NCI-H82 treated with DMSO at 0.1 percent for 48 hours (cell line): ENCODE measurements at regions not wholly inside any gene's neighbourhood (a gene's known extent, or its start where the extent isn't known, plus 50 kb on each side); places are given as distances from the start of the nearest gene placed in this dataset.

Experiments
- DNase-seq: peaks from one replicate; lab custom pipeline; 2025; ENCODE audit not compliant: unreplicated experiment; lab: John Stamatoyannopoulos, UW

GRCh38 chr2:45256173-45256866, 247.1 kb upstream of the SIX2 start:
- no peak for DNase-seq

- no peak for DNase-seq
Observed at GRCh38 chr2:45255563-45255962, 246.3 kb upstream of the SIX2 start.

DNA sequence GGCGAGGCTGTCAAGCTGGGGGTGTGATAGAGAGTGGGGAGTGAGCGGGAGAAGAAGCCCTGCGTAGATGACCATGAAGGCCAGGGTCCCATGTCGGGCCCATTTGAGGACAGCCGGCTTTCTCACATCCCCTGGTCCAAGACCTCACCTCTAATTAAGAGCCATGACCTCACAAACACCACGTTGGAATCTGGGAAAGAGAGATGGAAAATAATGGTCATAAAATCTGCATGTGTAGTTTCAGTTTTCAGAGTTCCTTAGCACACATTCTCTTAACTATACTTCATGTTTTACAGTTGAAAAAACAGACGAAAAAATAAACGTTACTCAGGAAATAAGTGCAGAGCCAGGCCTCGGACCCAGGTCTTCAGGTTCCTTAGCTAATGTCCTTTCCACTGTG, 244.8 kb upstream of the SIX2 start:
- DNase-seq, result no peak

- DNase-seq, result no peak
Observed at GRCh38 chr2:45253151-45253550, 243.9 kb upstream of the SIX2 start.

DNA sequence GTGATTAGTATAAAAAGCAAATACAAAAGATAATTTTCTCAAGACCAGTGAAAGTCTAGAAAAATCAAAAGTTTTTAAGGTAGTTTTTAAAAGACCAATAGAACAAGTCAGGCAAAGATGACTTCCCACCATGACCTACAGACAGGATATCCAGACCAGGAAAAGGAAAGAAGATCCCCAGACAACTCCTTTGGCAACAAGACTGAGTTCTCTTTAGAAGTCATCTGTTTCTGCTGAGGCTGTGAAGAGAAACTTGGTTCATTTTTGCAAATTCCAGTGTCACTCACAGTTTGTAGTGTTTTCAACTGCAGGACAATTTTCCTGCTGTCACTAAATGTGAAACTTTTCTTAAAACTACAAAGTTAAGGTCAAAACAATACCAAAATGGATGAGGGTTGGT, 240.9 kb upstream of the SIX2 start:
- DNase-seq, result no peak

DNA sequence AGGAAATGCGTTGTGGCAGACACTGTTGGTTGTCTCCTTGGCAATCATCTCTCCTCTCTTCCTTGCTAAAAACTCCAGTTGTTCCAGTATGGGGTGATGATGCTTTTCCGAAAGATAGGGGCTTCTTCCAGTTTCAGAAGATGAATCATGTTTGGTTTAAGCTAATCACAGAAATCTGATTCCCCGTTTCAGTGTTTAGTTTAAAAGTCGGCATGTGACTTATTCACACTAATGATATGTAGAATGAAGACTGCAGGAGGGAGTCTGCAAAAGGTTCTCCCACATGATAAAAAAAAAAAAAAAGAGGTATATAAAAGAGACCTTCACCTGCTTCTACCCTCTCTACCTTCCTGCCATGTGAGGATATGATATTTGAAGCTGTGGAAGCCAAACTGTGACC, 239.0 kb upstream of the SIX2 start:
- no peak for DNase-seq

DNA sequence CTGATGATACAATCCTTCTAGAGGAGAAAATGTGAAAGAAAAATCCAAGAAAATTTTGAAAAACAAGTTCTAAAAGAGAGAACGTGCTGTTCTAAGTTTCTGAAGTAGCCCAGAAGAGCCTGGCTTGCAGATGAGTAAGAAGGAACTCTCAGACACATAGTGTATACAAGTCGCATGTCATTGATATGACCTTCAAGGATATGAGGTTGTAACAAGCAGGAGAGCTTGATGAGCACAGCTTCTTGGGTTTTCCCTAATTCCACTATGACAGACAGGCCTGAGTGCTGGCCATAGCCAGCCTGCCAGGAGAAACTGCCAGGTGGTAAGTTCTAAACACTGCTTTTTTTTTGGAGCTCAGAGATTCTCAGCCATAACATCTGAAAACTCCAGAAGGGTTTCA, 235.7 kb upstream of the SIX2 start:
- DNase-seq, result no peak

DNA sequence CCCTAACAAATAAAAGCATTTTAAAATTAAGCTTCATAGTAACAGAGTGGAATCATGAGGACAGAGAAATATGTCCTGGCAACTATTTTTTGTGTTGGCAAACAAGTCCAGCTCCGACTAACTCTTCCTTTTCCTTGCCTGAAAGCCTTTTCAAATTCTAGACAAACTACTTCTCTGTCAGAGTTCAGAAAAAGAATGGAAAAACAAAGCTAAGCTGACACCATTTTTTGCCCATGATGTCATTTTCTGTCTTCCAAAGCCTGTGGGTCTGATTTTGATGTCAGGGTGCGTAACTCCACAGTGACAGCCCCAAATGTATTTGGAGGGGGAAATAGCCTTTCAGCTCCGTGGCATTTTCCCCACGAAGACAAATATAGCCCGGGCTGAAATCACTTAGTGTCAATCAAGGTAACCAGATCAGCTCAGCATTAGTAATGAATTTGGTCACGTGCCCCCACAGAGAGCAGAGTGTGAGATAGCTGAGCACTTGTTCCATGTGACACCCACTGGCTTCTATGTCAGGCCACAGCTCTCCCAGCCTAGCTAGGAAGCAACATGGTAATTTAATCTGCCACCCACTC, 233.0 kb upstream of the SIX2 start:
- DNase-seq, result peak; percentile 84

DNA sequence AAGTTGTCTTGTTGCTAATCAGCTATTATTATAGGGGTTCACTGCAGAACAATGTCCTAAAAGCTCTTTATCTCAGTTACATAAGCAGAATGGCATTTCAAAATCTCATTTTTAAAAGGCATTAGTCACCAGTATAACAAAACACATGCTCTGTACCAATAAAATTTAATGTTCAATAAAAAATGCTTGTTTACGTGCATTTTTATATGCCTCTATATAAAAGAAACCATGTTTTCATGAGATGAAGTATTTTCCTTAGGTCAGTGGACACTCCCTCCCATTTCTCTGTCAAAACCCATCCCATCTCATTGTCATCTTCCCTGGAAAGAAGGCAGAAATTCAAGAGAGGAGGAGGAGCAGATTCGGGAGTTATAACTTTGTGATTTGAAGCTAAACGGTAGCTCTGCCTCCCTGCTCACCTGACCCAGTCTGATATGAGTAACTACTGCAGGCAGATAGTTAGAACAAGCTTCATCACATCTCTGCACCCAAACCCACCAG, 231.9 kb upstream of the SIX2 start:
- DNase-seq, result no peak

DNA sequence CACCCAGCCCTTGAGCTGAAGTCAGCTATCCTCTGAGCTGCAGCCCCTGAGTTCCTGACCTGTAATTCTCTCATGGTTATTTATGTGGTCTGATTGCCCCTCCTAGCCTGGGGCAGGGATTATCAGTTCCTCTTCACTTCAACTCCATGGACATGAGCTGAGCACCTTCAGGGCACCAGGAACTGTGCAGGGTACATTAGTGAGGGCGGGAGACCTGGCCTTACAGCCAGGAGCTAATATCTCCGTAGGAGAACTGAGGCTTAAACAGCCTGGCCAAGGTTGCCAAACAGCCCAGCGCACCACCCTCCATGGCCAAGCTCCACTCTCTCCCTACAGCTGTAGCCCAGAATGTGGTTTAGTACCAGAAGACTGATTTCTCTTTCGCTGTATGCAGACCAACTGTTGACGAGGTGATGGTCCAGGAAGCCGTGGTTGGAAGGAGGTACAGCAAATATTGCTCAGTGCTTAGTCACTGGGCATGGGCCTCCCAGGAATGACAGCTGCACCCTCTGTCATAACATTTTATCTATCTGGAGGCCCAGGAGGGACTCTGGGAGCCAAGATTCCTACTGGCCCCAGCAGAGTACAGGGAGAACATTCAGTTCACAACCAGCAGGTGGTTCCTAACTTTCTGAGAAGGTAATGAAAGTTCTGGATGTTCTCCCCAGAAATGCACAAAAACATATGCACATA, 228.7 kb upstream of the SIX2 start:
- DNase-seq, result no peak

- DNase-seq, result no peak
Observed at GRCh38 chr2:45237128-45237527, 227.9 kb upstream of the SIX2 start.

GRCh38 chr2:45236268-45236667, 227.0 kb upstream of the SIX2 start:
- no peak for DNase-seq

DNA sequence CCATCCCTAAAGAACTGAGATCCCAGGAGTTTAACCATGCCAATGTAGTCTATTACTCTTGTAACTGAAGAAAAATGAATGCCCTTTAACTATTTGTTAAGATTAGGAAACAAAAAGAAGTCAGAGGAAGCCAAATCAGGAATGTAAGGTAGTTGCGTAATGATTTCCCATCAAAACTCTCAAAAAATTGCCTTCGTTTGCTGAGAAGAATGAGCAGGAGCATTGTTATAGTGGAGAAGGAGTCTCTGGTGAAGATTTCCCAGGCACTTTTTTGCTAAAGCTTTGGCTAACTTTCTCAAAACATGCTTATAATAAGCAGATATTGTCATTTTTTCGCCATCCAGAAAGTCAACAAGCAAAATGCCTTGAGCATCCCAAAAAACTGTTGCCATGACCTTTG, 224.0 kb upstream of the SIX2 start:
- no peak for DNase-seq

DNA sequence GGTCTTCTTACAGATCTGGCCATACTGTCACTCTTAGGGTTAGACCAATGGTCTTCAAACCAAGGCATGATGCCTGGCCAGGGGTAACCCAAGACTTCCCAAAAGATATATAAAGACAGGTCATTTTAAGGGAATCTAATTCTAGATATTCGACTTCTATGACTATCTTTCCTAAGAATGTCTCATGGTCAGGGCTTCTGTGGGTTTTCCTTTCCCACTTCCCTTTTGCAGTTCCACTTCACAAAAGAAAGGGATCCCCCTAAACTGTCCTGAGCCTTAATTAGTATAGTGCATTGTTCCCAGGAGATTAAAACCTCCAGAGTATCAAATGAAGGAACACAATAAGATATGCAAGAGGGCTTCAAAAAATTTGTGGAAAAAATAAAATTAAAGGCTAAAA, 223.6 kb upstream of the SIX2 start:
- no peak for DNase-seq

DNA sequence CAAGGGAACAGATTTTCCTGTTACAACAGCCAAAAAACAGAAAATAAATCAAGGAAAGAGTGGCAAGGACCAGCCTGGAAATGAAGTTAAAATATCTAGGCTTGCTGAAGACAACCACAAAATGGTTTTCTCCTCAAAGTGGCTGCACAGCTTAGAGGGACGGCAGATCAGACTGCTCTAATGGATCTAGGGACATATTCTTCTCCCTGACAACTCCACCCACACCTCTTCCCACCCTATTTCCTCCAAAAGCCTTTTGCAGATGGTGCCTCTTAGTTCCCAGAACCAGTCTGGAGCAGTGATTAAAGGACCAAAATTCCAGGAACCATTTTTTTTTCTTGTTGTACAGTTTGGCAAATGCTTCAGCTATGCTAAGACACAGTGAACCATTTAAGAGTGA, 220.2 kb upstream of the SIX2 start:
- DNase-seq, result no peak

GRCh38 chr2:45227347-45227746, 218.1 kb upstream of the SIX2 start:
- DNase-seq, result no peak

DNA sequence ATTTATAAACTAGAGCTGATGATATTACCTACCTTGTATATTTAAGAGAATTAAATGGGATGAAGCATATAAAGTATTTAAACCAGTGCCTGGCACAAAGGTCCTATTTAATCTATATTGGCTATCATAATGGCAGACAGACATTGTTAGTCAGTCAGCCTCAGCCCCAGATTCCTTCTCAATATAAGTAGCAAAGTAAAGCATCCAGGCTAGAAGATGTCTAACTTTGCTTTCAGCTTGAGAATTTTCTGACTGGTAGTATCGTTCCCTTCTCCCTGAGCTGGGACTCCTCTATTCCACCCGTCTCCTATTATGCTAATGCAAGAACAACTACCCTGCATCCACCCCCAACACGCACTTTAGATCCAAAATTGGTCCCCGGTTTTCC, 215.7 kb upstream of the SIX2 start:
- DNase-seq, result no peak

- no peak for DNase-seq
Observed at GRCh38 chr2:45224321-45224992, 215.2 kb upstream of the SIX2 start.

- DNase-seq, result no peak
Observed at GRCh38 chr2:45223531-45223930, 214.3 kb upstream of the SIX2 start.

DNA sequence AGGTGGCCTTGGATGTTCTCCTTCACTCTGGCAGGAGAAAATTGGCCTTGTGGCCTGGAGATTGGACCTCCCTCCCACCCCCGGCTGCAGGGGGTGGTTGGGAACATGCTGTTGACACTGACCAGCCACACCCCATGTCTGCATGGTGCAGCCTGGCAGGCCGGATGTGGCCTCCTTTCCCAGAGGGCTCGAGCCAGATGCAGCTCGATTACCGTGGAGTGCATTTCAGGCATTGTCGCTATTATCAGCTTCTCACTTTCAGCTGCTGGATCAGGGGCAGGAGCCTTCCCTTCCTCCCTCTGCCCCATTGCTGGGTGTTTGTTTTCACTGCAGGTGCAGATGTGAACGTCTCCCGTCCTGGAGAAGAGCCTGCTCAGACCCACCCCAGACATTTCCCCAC, 211.0 kb upstream of the SIX2 start:
- no peak for DNase-seq

GRCh38 chr2:45218931-45219339, 209.7 kb upstream of the SIX2 start:
- no peak for DNase-seq

- DNase-seq, result no peak
Observed at GRCh38 chr2:45218297-45218696, 209.0 kb upstream of the SIX2 start.
